Urinary bladder (tissue), 3 donors: ENCODE measurements at regions not wholly inside any gene's neighbourhood (a gene's known extent, or its start where the extent isn't known, plus 50 kb on each side); places are given as distances from the start of the nearest gene placed in this dataset.

Experiments
- DNase-seq: peaks from one replicate; pipeline ENCODE4 v3.0.0-alpha.2; 2015; ENCODE audit errors: extremely low spot score
- H3K27ac ChIP-seq: one replicate; pipeline ENCODE4 v1.5.1; 2013; ENCODE audit warnings: low read depth, mild to moderate bottlenecking, moderate library complexity
- H3K36me3 ChIP-seq: one replicate; pipeline ENCODE4 v1.6.1; 2013; ENCODE audit warnings: mild to moderate bottlenecking, moderate library complexity; ENCODE audit not compliant: insufficient read depth
- H3K4me1 ChIP-seq: one replicate; pipeline ENCODE4 v1.6.1; 2013; ENCODE audit warnings: mild to moderate bottlenecking, moderate library complexity; ENCODE audit not compliant: insufficient read depth
- H3K4me3 ChIP-seq: one replicate; pipeline ENCODE4 v1.5.1; 2013; ENCODE audit warnings: low read depth, low read length
- WGBS: extraction: QIAGEN DNeasy Blood & Tissue Kit; methylation state at CpG from one replicate; pipeline ENCODE4 v1.1.7; 2013; 5-methylcytosine and 5-hydroxymethylcytosine counted together
- donor health status: healthy with polysubstance abuse.
- donor health status: healthy.

- no peak overlapping the region for H3K27ac ChIP-seq
- H3K4me3 ChIP-seq, result no peak overlapping the region
- no peaks in the 10 kb centered on the region for H3K36me3 ChIP-seq
- no peaks in the 10 kb centered on the region for H3K4me1 ChIP-seq
- no peak for DNase-seq
Measured at GRCh38 chr2:5519286-5519685, 172.9 kb upstream of the SOX11 start.

GRCh38 chr2:5520463-5520972 lies 171.7 kb upstream of the SOX11 start:
- H3K4me3 ChIP-seq, result no peak overlapping the region
- no peak overlapping the region for H3K27ac ChIP-seq
- 34% methylated on average over 7 of the region's 7 CpGs for WGBS
- H3K36me3 ChIP-seq, result no peaks in the 10 kb centered on the region
- no peak for DNase-seq
- H3K4me1 ChIP-seq, result no peaks in the 10 kb centered on the region

GRCh38 chr2:5521461-5521860 lies 170.7 kb upstream of the SOX11 start:
- no peak for DNase-seq
- no peak overlapping the region for H3K27ac ChIP-seq
- H3K4me3 ChIP-seq, result no peak overlapping the region
- 44% methylated on average over 7 of the region's 7 CpGs for whole genome bisulfite sequencing
- no peaks in the 10 kb centered on the region for H3K4me1 ChIP-seq
- no peaks in the 10 kb centered on the region for H3K36me3 ChIP-seq

GRCh38 chr2:5524551-5524950 lies 167.6 kb upstream of the SOX11 start:
- Histone ChIP-seq H3K4me1 (no peaks in the 10 kb centered on the region), H3K4me3 (no peak overlapping the region), H3K27ac (no peak overlapping the region)

GRCh38 chr2:5528706-5529105 lies 163.5 kb upstream of the SOX11 start:
- Histone ChIP-seq H3K4me3 (no peak overlapping the region), H3K4me1 (no peaks in the 10 kb centered on the region), H3K36me3 (no peaks in the 10 kb centered on the region), H3K27ac (no peak overlapping the region)
- 56% methylated on average over 8 of the region's 8 CpGs for WGBS
- DNase-seq, result no peak

More at GRCh38 chr2:5524551-5524950, 167.6 kb upstream of the SOX11 start:
- DNase-seq, result no peak
- 65% methylated on average over 1 of the region's 1 CpG for WGBS
- H3K36me3 ChIP-seq, result no peaks in the 10 kb centered on the region

- H3K27ac ChIP-seq, result no peak overlapping the region
- H3K36me3 ChIP-seq, result no peaks in the 10 kb centered on the region
- DNase-seq, result no peak
- 74% methylated on average over 11 of the region's 11 CpGs for WGBS
- no peaks in the 10 kb centered on the region for H3K4me1 ChIP-seq
- no peak overlapping the region for H3K4me3 ChIP-seq
Measured at GRCh38 chr2:5530011-5530696, 162.0 kb upstream of the SOX11 start.

GRCh38 chr2:5535301-5535700 lies 156.9 kb upstream of the SOX11 start:
- no peak overlapping the region for H3K27ac ChIP-seq
- no peak overlapping the region for H3K4me3 ChIP-seq
- no peaks in the 10 kb centered on the region for H3K36me3 ChIP-seq
- 63% methylated on average over 3 of the region's 3 CpGs for WGBS
- H3K4me1 ChIP-seq, result no peaks in the 10 kb centered on the region
- no peak for DNase-seq

- Histone ChIP-seq H3K36me3 (no peaks in the 10 kb centered on the region), H3K4me1 (no peaks in the 10 kb centered on the region), H3K4me3 (no peak overlapping the region), H3K27ac (no peak overlapping the region)
- DNase-seq, result no peak
- 77% methylated on average over 2 of the region's 2 CpGs for WGBS
Measured at GRCh38 chr2:5537180-5537688, 154.9 kb upstream of the SOX11 start.

GRCh38 chr2:5538313-5538712 lies 153.9 kb upstream of the SOX11 start:
- Histone ChIP-seq H3K4me3 (no peak overlapping the region), H3K27ac (no peak overlapping the region), H3K4me1 (no peaks in the 10 kb centered on the region), H3K36me3 (no peaks in the 10 kb centered on the region)
- no peak for DNase-seq
- WGBS, result 94% methylated on average over 1 of the region's 1 CpG

- 69% methylated on average over 8 of the region's 8 CpGs for WGBS
- DNase-seq, result no peak
- Histone ChIP-seq H3K4me3 (no peak overlapping the region), H3K36me3 (no peaks in the 10 kb centered on the region), H3K4me1 (no peaks in the 10 kb centered on the region), H3K27ac (no peak overlapping the region)
Measured at GRCh38 chr2:5538772-5539171, 153.4 kb upstream of the SOX11 start.

GRCh38 chr2:5539282-5540165 lies 152.7 kb upstream of the SOX11 start:
- no peak for DNase-seq
- no peak overlapping the region for H3K27ac ChIP-seq

GRCh38 chr2:5540856-5541255 lies 151.3 kb upstream of the SOX11 start:
- Histone ChIP-seq H3K4me1 (no peaks in the 10 kb centered on the region), H3K4me3 (no peak overlapping the region), H3K36me3 (no peaks in the 10 kb centered on the region), H3K27ac (no peak overlapping the region)
- 52% methylated on average over 5 of the region's 5 CpGs for WGBS
- no peak for DNase-seq

More at GRCh38 chr2:5539282-5540165, 152.7 kb upstream of the SOX11 start:
- Histone ChIP-seq H3K4me3 (no peak overlapping the region), H3K36me3 (no peaks in the 10 kb centered on the region), H3K4me1 (no peaks in the 10 kb centered on the region)
- WGBS, result 33% methylated on average over 18 of the region's 18 CpGs

GRCh38 chr2:5544205-5544786 lies 147.9 kb upstream of the SOX11 start:
- Histone ChIP-seq H3K36me3 (no peaks in the 10 kb centered on the region), H3K4me3 (no peak overlapping the region), H3K4me1 (no peaks in the 10 kb centered on the region), H3K27ac (no peak overlapping the region)
- no peak for DNase-seq
- WGBS, result 92% methylated on average over 5 of the region's 5 CpGs
